ENCODE measurements at regions not wholly inside any gene's neighbourhood (a gene's known extent, or its start where the extent isn't known, plus 50 kb on each side); places are given as distances from the start of the nearest gene placed in this dataset.

- DNase-seq (ENCODE audit: low spot score) = no peak
Measured at GRCh38 chr16:79264237-79265109, 336.1 kb downstream of the MAF start.

GRCh38 chr16:79263425-79263824, 337.1 kb downstream of the MAF start:
- DNase-seq (ENCODE audit: low spot score) = no peak
